ENCODE measurements at regions not wholly inside any gene's neighbourhood (a gene's known extent, or its start where the extent isn't known, plus 50 kb on each side); places are given as distances from the start of the nearest gene placed in this dataset.

GRCh38 chr9:25397746-25398145 is 280.5 kb downstream of the TUSC1 start:
- TF ChIP-seq GATA2 (IDR thresholded peaks at IDR 0.05; ENCODE audit: low read depth, low read length) (no peak), GATA3 (IDR thresholded peaks at IDR 0.05; ENCODE audit: low read depth, low read length) (no peak)

Data from SH-SY5Y (cell line).